NB4 (cell line): ENCODE measurements at regions not wholly inside any gene's neighbourhood (a gene's known extent, or its start where the extent isn't known, plus 50 kb on each side); places are given as distances from the start of the nearest gene placed in this dataset.

Experiments
- CTCF ChIP-seq: IDR thresholded peaks from one replicate; pipeline ENCODE4 v1.5.1; 2012; ENCODE audit warnings: low read depth, low read length
- POLR2A ChIP-seq: IDR thresholded peaks from 2 replicates; pipeline ENCODE4 v1.6.1; 2011; ENCODE audit warnings: mild to moderate bottlenecking; ENCODE audit not compliant: insufficient read length; ENCODE audit errors: extremely low read depth

- TF ChIP-seq POLR2A (no peak), CTCF (no peak)
Observed at GRCh38 chr9:126127591-126127990, 199.0 kb upstream of the MVB12B start.
